ENCODE measurements at regions not wholly inside any gene's neighbourhood (a gene's known extent, or its start where the extent isn't known, plus 50 kb on each side); places are given as distances from the start of the nearest gene placed in this dataset.

DNA sequence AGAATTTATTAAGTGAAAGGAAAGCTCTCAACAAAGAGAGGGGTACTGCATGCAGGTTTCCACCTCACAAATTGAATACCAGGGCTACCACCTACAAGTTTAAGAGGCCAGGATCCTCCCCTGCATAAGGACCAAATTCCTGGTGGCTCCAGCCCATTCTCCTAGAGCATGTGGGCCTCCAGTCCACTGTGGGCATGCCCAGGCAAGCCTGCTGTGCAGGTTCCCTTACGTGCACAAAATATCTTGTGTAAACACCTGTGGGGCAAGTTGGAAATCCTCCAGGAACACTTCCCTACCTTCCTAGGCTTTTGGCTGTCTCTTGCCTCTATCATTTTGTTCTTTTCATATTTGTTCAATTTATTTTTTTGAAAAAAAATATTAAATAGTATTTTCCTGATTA lies 724.3 kb downstream of the ARAP2 start:
- Histone ChIP-seq H3K9me3 (ENCODE audit: low read length) (no peaks in the 10 kb centered on the region), H3K4me3 (ENCODE audit: low read depth, low read length, poor library complexity, severe bottlenecking) (no peak overlapping the region), H3K27ac (ENCODE audit: low read depth, low read length, poor library complexity, severe bottlenecking) (no peak overlapping the region), H3K4me1 (ENCODE audit: insufficient read depth, low read length, poor library complexity, severe bottlenecking) (no peaks in the 10 kb centered on the region), H4K20me1 (ENCODE audit: insufficient read depth, low read length) (no peaks in the 10 kb centered on the region), H3K79me2 (ENCODE audit: insufficient read depth, low read depth, low read length) (no peaks in the 10 kb centered on the region), H3K4me2 (ENCODE audit: low read length) (no peak overlapping the region), H3K36me3 (ENCODE audit: insufficient read depth, low read length) (no peaks in the 10 kb centered on the region), H2AFZ (ENCODE audit: low read length) (no peak overlapping the region), H3K9me2 (ENCODE audit: insufficient read depth, low read length) (no peaks in the 10 kb centered on the region)
- BruUV-seq (replicated peaks): no TSS peak
- TF ChIP-seq EZH2phosphoT487 (IDR thresholded peaks at IDR 0.05; ENCODE audit: borderline replicate concordance, low read depth, low read length): no peak
- TF ChIP-seq, protein P1, sequence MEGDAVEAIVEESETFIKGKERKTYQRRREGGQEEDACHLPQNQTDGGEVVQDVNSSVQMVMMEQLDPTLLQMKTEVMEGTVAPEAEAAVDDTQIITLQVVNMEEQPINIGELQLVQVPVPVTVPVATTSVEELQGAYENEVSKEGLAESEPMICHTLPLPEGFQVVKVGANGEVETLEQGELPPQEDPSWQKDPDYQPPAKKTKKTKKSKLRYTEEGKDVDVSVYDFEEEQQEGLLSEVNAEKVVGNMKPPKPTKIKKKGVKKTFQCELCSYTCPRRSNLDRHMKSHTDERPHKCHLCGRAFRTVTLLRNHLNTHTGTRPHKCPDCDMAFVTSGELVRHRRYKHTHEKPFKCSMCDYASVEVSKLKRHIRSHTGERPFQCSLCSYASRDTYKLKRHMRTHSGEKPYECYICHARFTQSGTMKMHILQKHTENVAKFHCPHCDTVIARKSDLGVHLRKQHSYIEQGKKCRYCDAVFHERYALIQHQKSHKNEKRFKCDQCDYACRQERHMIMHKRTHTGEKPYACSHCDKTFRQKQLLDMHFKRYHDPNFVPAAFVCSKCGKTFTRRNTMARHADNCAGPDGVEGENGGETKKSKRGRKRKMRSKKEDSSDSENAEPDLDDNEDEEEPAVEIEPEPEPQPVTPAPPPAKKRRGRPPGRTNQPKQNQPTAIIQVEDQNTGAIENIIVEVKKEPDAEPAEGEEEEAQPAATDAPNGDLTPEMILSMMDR (conservative IDR thresholded peaks at IDR 0.05; ENCODE audit: low read length): no peak
- DNase-seq (ENCODE audit: low spot score): no peak
- intact Hi-C loops (cut with micrococcal nuclease; ENCODE audit: unreplicated experiment): no loop called here
- ChIA-PET CTCF (ENCODE audit: unreplicated experiment) (no interaction called here), POLR2A (no interaction called here)

DNA sequence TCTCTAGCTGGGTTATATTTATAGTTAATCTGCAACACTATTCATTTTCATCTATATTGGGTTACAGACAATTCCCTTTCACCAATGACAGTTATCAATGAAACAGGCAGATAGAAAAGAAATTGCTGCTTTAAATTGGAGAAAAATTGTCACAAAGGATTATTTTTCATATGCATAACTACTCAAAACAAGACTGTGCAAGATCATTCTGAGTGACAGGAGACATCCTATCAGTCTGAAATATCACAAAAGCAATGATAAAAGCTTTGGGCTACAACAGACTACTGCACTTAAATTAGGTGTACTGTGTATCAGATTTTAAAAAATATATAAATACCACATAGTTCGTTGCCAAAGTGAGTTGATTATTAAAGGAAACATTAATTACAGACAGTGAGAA lies 722.6 kb downstream of the ARAP2 start:
- Histone ChIP-seq H4K20me1 (ENCODE audit: insufficient read depth, low read length) (no peaks in the 10 kb centered on the region), H3K4me1 (ENCODE audit: insufficient read depth, low read length, poor library complexity, severe bottlenecking) (no peaks in the 10 kb centered on the region), H3K27ac (ENCODE audit: low read depth, low read length, poor library complexity, severe bottlenecking) (no peak overlapping the region), H3K9me3 (ENCODE audit: low read length) (no peaks in the 10 kb centered on the region), H3K36me3 (ENCODE audit: insufficient read depth, low read length) (no peaks in the 10 kb centered on the region), H3K9me2 (ENCODE audit: insufficient read depth, low read length) (no peaks in the 10 kb centered on the region), H2AFZ (ENCODE audit: low read length) (no peak overlapping the region), H3K4me2 (ENCODE audit: low read length) (no peak overlapping the region), H3K79me2 (ENCODE audit: insufficient read depth, low read depth, low read length) (no peaks in the 10 kb centered on the region), H3K4me3 (ENCODE audit: low read depth, low read length, poor library complexity, severe bottlenecking) (no peak overlapping the region)
- TF ChIP-seq, protein P1 (conservative IDR thresholded peaks at IDR 0.05; ENCODE audit: low read length): no peak
- no peak for TF ChIP-seq EZH2phosphoT487 (IDR thresholded peaks at IDR 0.05; ENCODE audit: borderline replicate concordance, low read depth, low read length)
- CTCF ChIA-PET (ENCODE audit: unreplicated experiment): no interaction called here
- POLR2A ChIA-PET: no interaction called here
- intact Hi-C loops (cut with micrococcal nuclease; ENCODE audit: unreplicated experiment): no loop called here
- no peak for DNase-seq (ENCODE audit: low spot score)
- no TSS peak for BruUV-seq (replicated peaks)

DNA sequence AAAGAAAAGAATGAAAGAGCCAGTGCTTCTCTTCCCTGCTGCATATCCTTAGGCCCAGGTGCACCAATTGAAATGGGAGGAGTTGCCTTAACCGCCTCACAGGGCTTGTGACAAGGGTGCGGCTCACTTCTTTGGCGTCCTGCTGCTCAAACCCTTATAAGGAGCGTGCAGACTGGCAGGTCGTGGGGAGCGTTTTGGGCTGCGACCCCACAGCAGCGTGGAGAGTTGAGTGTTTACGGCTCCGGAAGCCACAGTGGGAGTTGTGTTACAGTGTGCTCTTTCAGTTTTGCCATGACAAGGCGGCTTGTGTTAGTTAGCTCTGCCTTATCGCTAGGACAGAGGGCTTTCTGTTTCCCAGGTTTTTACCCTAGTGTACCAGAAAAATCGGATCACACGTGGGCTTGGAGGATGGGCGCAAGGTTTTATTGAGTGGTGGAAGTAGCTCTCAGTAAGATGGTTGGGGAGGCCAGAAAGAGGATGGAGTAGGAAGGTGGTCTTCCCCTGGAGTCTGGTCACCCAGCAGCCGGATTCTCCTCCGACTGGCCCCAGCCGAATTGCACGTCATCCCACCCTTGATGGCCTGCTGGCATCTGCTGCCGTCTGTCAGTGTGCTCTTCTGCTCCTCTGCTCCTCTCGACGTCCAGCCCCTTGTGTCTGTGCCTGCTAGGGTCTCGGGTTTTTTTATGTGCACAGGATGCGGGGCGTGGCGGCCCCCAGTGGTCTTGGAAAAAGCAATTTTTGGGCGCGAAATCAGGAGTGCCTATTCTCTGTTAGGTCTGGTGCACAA lies 718.9 kb downstream of the ARAP2 start:
- Histone ChIP-seq H2AFZ (ENCODE audit: low read length) (no peak overlapping the region), H4K20me1 (ENCODE audit: insufficient read depth, low read length) (no peaks in the 10 kb centered on the region), H3K27ac (ENCODE audit: low read depth, low read length, poor library complexity, severe bottlenecking) (no peak overlapping the region), H3K9me3 (ENCODE audit: low read length) (no peaks in the 10 kb centered on the region), H3K79me2 (ENCODE audit: insufficient read depth, low read depth, low read length) (no peaks in the 10 kb centered on the region), H3K9me2 (ENCODE audit: insufficient read depth, low read length) (no peaks in the 10 kb centered on the region), H3K4me3 (ENCODE audit: low read depth, low read length, poor library complexity, severe bottlenecking) (no peak overlapping the region), H3K4me1 (ENCODE audit: insufficient read depth, low read length, poor library complexity, severe bottlenecking) (no peaks in the 10 kb centered on the region), H3K36me3 (ENCODE audit: insufficient read depth, low read length) (no peaks in the 10 kb centered on the region), H3K4me2 (ENCODE audit: low read length) (no peak overlapping the region)
- TF ChIP-seq, protein P1 (conservative IDR thresholded peaks at IDR 0.05; ENCODE audit: low read length): no peak
- TF ChIP-seq EZH2phosphoT487 (IDR thresholded peaks at IDR 0.05; ENCODE audit: borderline replicate concordance, low read depth, low read length): no peak
- no peak for DNase-seq (ENCODE audit: low spot score)
- intact Hi-C loops (cut with micrococcal nuclease; ENCODE audit: unreplicated experiment): no loop called here
- ChIA-PET POLR2A (no interaction called here), CTCF (ENCODE audit: unreplicated experiment) (no interaction called here)
- no TSS peak for BruUV-seq (replicated peaks)
